K562 (cell line): ENCODE measurements at regions not wholly inside any gene's neighbourhood (a gene's known extent, or its start where the extent isn't known, plus 50 kb on each side); places are given as distances from the start of the nearest gene placed in this dataset.

Experiments
- ARID4B ChIP-seq: sonication (generic); formaldehyde crosslinking; IDR thresholded peaks from 2 replicates; pipeline ENCODE4 v1.8.0; 2022; ENCODE audit warnings: mild to moderate bottlenecking, missing genetic modification reagents
- CEBPG ChIP-seq, 3 experiments: fragments of 200-800 bp in 1 of 3; sonication (Bioruptor generic) in 1 of 3; sonication (generic) in 1 of 3; formaldehyde crosslinking in 1 of 3; IDR thresholded peaks in 2 of 3; conservative IDR thresholded peaks in 1 of 3; 2 replicates each; pipeline versions ENCODE4 v1.6.1 to v1.8.0; 2016 to 2022; ENCODE audit warnings: missing compliant biosample characterization in 2 of 3, missing genetic modification characterization in 2 of 3, mild to moderate bottlenecking in 1 of 3, missing genetic modification reagents in 1 of 3
- ELF4 ChIP-seq: fragments of 450-650 bp; formaldehyde crosslinking; IDR thresholded peaks from 2 replicates; pipeline ENCODE4 v1.4.0; 2022; ENCODE audit warnings: missing genetic modification characterization
- GABPA ChIP-seq: fragments of 200-800 bp; sonication (Bioruptor generic); conservative IDR thresholded peaks from 2 replicates; pipeline ENCODE4 v1.6.1; 2016; ENCODE audit warnings: low read depth, missing genetic modification characterization, missing compliant biosample characterization
- HINFP ChIP-seq: fragments of 450-650 bp; conservative IDR thresholded peaks from 2 replicates; pipeline ENCODE4 v1.6.1; 2016; ENCODE audit warnings: missing genetic modification characterization, low read depth, mild to moderate bottlenecking, control low read depth, missing compliant biosample characterization
- HMBOX1 ChIP-seq: sonication (generic); IDR thresholded peaks from 2 replicates; pipeline ENCODE4 v1.6.1; 2016
- KAT2B ChIP-seq: IDR thresholded peaks from one replicate; pipeline ENCODE4 v1.6.1; 2012; ENCODE audit warnings: low read depth, mild to moderate bottlenecking, control low read depth, inconsistent platforms, low read length, moderate library complexity
- MEIS2 ChIP-seq: fragments of 450-650 bp; IDR thresholded peaks from 2 replicates; pipeline ENCODE4 v1.6.1; 2014; ENCODE audit warnings: mild to moderate bottlenecking; ENCODE audit not compliant: partially characterized antibody
- MXD1 ChIP-seq: fragments of 250-450 bp; sonication (Bioruptor Pico); IDR thresholded peaks from 2 replicates; pipeline ENCODE4 v1.8.0; 2021; ENCODE audit warnings: borderline replicate concordance, mild to moderate bottlenecking, moderate library complexity; ENCODE audit not compliant: poor library complexity, severe bottlenecking
- NRF1 ChIP-seq, 2 experiments: fragments of 450-650 bp; IDR thresholded peaks in 1 of 2; conservative IDR thresholded peaks in 1 of 2; 2 replicates each; pipeline ENCODE4 v1.6.1; 2014; ENCODE audit warnings: mild to moderate bottlenecking in 2 of 2
- SMAD2 ChIP-seq: fragments of 150-350 bp; IDR thresholded peaks from 2 replicates; pipeline ENCODE4 v1.6.1; 2014; ENCODE audit warnings: low read depth, mild to moderate bottlenecking, low read length
- SOX6 ChIP-seq: fragments of 450-650 bp; IDR thresholded peaks from 2 replicates; pipeline ENCODE4 v1.6.1; 2014; ENCODE audit warnings: mild to moderate bottlenecking
- ZNF584 ChIP-seq: fragments of 200-800 bp; sonication (Bioruptor generic); IDR thresholded peaks from 2 replicates; pipeline ENCODE4 v1.6.1; 2016; ENCODE audit warnings: low read depth, mild to moderate bottlenecking, missing genetic modification characterization, missing compliant biosample characterization
- ZNF586 ChIP-seq: fragments of 450-650 bp; formaldehyde crosslinking; conservative IDR thresholded peaks from 2 replicates; pipeline ENCODE4 v1.4.0; 2020; ENCODE audit warnings: mild to moderate bottlenecking, moderate library complexity
- TF ChIP-seq, protein P1 (sequence below): fragments of 450-650 bp; IDR thresholded peaks from 2 replicates; pipeline ENCODE4 v1.6.1; 2017; ENCODE audit warnings: mild to moderate bottlenecking, moderate library complexity
- TF ChIP-seq, protein P2 (sequence below): fragments of 250-450 bp; sonication (Bioruptor Pico); IDR thresholded peaks from 2 replicates; pipeline ENCODE4 v1.5.1; 2021; ENCODE audit warnings: mild to moderate bottlenecking

GRCh38 chr1:224554620-224555259 lies 61.4 kb upstream of the CNIH3 start (continued):
- TF ChIP-seq HMBOX1 (peak; percentile 28; the same call in 1 of the 2 replicates), HINFP (tag) (no peak), SMAD2 (no peak), MEIS2 (peak; percentile 37), GABPA (tag) (no peak), ARID4B (CRISPR knock-in tag) (no peak), ZNF584 (CRISPR knock-in tag) (peak; percentile 97), ELF4 (CRISPR knock-in tag) (no peak), CEBPG (CRISPR knock-in tag; IDR thresholded peaks at IDR 0.05) (peak; percentile 92), CEBPG (tag; conservative IDR thresholded peaks at IDR 0.05 in 1 of 2, IDR thresholded peaks at IDR 0.05 in 1 of 2) (peak; percentile 70 to 97; a peak in 3 of 4 replicates), SOX6 (peak; percentile 48; the same call in 1 of the 2 replicates), NRF1 (conservative IDR thresholded peaks at IDR 0.05 in 1 of 2, IDR thresholded peaks at IDR 0.05 in 1 of 2) (no peak), KAT2B (no peak), MXD1 (CRISPR knock-in tag) (no peak), ZNF586 (CRISPR knock-in tag) (no peak)
- TF ChIP-seq, protein P1, sequence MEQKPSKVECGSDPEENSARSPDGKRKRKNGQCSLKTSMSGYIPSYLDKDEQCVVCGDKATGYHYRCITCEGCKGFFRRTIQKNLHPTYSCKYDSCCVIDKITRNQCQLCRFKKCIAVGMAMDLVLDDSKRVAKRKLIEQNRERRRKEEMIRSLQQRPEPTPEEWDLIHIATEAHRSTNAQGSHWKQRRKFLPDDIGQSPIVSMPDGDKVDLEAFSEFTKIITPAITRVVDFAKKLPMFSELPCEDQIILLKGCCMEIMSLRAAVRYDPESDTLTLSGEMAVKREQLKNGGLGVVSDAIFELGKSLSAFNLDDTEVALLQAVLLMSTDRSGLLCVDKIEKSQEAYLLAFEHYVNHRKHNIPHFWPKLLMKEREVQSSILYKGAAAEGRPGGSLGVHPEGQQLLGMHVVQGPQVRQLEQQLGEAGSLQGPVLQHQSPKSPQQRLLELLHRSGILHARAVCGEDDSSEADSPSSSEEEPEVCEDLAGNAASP: no peak
- TF ChIP-seq, protein P2, sequence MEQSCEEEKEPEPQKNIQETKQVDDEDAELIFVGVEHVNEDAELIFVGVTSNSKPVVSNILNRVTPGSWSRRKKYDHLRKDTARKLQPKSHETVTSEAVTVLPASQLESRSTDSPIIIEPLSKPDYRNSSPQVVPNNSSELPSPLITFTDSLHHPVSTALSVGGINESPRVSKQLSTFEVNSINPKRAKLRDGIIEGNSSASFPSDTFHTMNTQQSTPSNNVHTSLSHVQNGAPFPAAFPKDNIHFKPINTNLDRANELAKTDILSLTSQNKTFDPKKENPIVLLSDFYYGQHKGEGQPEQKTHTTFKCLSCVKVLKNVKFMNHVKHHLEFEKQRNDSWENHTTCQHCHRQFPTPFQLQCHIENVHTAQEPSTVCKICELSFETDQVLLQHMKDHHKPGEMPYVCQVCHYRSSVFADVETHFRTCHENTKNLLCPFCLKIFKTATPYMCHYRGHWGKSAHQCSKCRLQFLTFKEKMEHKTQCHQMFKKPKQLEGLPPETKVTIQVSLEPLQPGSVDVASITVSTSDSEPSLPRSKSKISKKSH: no peak
